SK-N-SH (cell line): ENCODE measurements at regions not wholly inside any gene's neighbourhood (a gene's known extent, or its start where the extent isn't known, plus 50 kb on each side); places are given as distances from the start of the nearest gene placed in this dataset.

Experiments
- CTCF ChIA-PET: fragments of 300-600, 350-600 bp; formaldehyde crosslinking; extraction: SDS; loops from one replicate; lab custom pipeline; 2021; lab: Yijun Ruan, JAX
- POLR2A ChIA-PET: fragments of 350-600 bp; sonication (Branson Sonifier 250); formaldehyde crosslinking; extraction: SDS; loops from one replicate; lab custom pipeline; 2020; ENCODE audit warnings: antibody characterized with exemption, inconsistent platforms; lab: Yijun Ruan, JAX
- DNase-seq: peaks from one replicate; pipeline ENCODE4 v3.0.0; 2012
- H2AFZ ChIP-seq: fragments of 200-600 bp; sonication (generic); 2 replicates; pipeline ENCODE4 v1.8.1; 2016; ENCODE audit warnings: antibody characterized with exemption, mild to moderate bottlenecking, low read depth
- H3F3A ChIP-seq: fragments of 200-600 bp; sonication (generic); replicated peaks from 2 replicates; pipeline ENCODE3; 2016; ENCODE audit warnings: antibody characterized with exemption, mild to moderate bottlenecking; ENCODE audit not compliant: insufficient read depth
- H3K27ac ChIP-seq, 2 experiments: fragments of 200-500 bp in 1 of 2; fragments of 200-600 bp in 1 of 2; sonication (Bioruptor generic) in 1 of 2; sonication (generic), shearing (Covaris generic) in 1 of 2; 2 replicates each; pipeline versions ENCODE4 v1.5.1 to v1.6.1; 2014 to 2016; ENCODE audit warnings: low read depth in 2 of 2, inconsistent platforms in 1 of 2, low read length in 1 of 2, mild to moderate bottlenecking in 1 of 2, mixed read lengths in 1 of 2
- H3K27me3 ChIP-seq: fragments of 200-600 bp; sonication (generic), shearing (Covaris generic); 2 replicates; pipeline ENCODE4 v1.6.1; 2016; ENCODE audit warnings: mixed run types; ENCODE audit not compliant: insufficient read depth
- H3K36me3 ChIP-seq, 2 experiments: fragments of 200-500 bp in 1 of 2; fragments of 200-600 bp in 1 of 2; sonication (Bioruptor generic) in 1 of 2; sonication (generic) in 1 of 2; replicated peaks in 1 of 2; 2 replicates each; pipeline versions ENCODE3 to v1.5.1; 2014 to 2016; ENCODE audit warnings: low read length in 1 of 2, mild to moderate bottlenecking in 1 of 2; ENCODE audit not compliant: insufficient read depth in 2 of 2, control insufficient read depth in 1 of 2
- H3K4me1 ChIP-seq, 2 experiments: fragments of 200-500 bp in 1 of 2; fragments of 200-600 bp in 1 of 2; sonication (Bioruptor generic) in 1 of 2; sonication (generic), shearing (Covaris generic) in 1 of 2; 2 replicates each; pipeline versions ENCODE4 v1.5.1 to v1.6.1; 2014 to 2016; ENCODE audit warnings: low read depth in 1 of 2, low read length in 1 of 2, mixed run types in 1 of 2; ENCODE audit not compliant: insufficient read depth in 2 of 2, control insufficient read depth in 1 of 2
- H3K4me2 ChIP-seq: fragments of 200-600 bp; sonication (generic), shearing (Covaris generic); 2 replicates; pipeline ENCODE4 v1.6.1; 2017; ENCODE audit warnings: mixed run types
- H3K4me3 ChIP-seq, 2 experiments: fragments of 200-500 bp in 1 of 2; fragments of 200-600 bp in 1 of 2; sonication (Bioruptor generic) in 1 of 2; sonication (generic), shearing (Covaris generic) in 1 of 2; 2 replicates each; pipeline versions ENCODE4 v1.5.1 to v1.8.1; 2014 to 2016; ENCODE audit warnings: low read depth in 2 of 2, inconsistent platforms in 1 of 2, low read length in 1 of 2, mild to moderate bottlenecking in 1 of 2, mixed read lengths in 1 of 2, moderate library complexity in 1 of 2
- H3K79me2 ChIP-seq: fragments of 200-600 bp; sonication (generic); 2 replicates; pipeline ENCODE4 v1.8.1; 2017; ENCODE audit warnings: mild to moderate bottlenecking; ENCODE audit not compliant: insufficient read depth
- H3K9ac ChIP-seq: fragments of 200-600 bp; sonication (generic); 2 replicates; pipeline ENCODE4 v1.6.1; 2017; ENCODE audit warnings: mixed run types
- H3K9me2 ChIP-seq: fragments of 200-600 bp; sonication (generic); 2 replicates; pipeline ENCODE4 v1.6.1; 2017; ENCODE audit warnings: mixed run types
- H3K9me3 ChIP-seq: fragments of 200-600 bp; sonication (generic); 2 replicates; pipeline ENCODE4 v1.6.1; 2017; ENCODE audit warnings: mixed run types, mild to moderate bottlenecking, moderate library complexity
- H4K20me1 ChIP-seq: fragments of 200-600 bp; sonication (generic); 2 replicates; pipeline ENCODE4 v1.6.1; 2017; ENCODE audit warnings: mild to moderate bottlenecking, mixed run types; ENCODE audit not compliant: insufficient read depth
- CHD2 ChIP-seq: fragments of 150-350 bp; IDR thresholded peaks from 2 replicates; pipeline ENCODE4 v1.6.1; 2018; ENCODE audit warnings: low read length; ENCODE audit not compliant: partially characterized antibody
- ELF1 ChIP-seq: IDR thresholded peaks from 2 replicates; pipeline ENCODE4 v1.4.0; 2012
- EP300 ChIP-seq, 2 experiments: IDR thresholded peaks; 2 replicates each; pipeline versions ENCODE4 v1.4.0 to v1.6.1; 2012; ENCODE audit warnings: borderline replicate concordance in 1 of 2, low read depth in 1 of 2, low read length in 1 of 2
- EZH2phosphoT487 ChIP-seq: fragments of 200-600 bp; sonication (generic); IDR thresholded peaks from 2 replicates; pipeline ENCODE4 v1.6.1; 2017; ENCODE audit warnings: low read depth, mixed run types, mild to moderate bottlenecking, antibody characterized with exemption, moderate library complexity, borderline replicate concordance
- FOXJ3 ChIP-seq: sonication (generic); formaldehyde crosslinking; IDR thresholded peaks from 2 replicates; pipeline ENCODE4 v1.5.1; 2020; ENCODE audit warnings: mild to moderate bottlenecking, missing genetic modification reagents
- FOXM1 ChIP-seq: IDR thresholded peaks from 2 replicates; pipeline ENCODE4 v1.4.0; 2012; ENCODE audit warnings: low read depth, mild to moderate bottlenecking
- IRF3 ChIP-seq: fragments of 150-350 bp; IDR thresholded peaks from 2 replicates; pipeline ENCODE4 v1.6.1; 2016; ENCODE audit warnings: mild to moderate bottlenecking, low read depth, low read length
- MAX ChIP-seq: IDR thresholded peaks from 2 replicates; pipeline ENCODE4 v1.4.0; 2012; ENCODE audit warnings: low read depth
- MXI1 ChIP-seq: IDR thresholded peaks from 2 replicates; pipeline ENCODE4 v1.6.1; 2012; ENCODE audit warnings: mild to moderate bottlenecking, low read depth, low read length, improper control_type of control experiment
- PBX3 ChIP-seq: IDR thresholded peaks from 2 replicates; pipeline ENCODE4; 2012
- RAD21 ChIP-seq: IDR thresholded peaks from 2 replicates; pipeline ENCODE4 v1.6.1; 2012; ENCODE audit warnings: mild to moderate bottlenecking, low read length
- REST ChIP-seq: IDR thresholded peaks from 2 replicates; pipeline ENCODE4 v1.6.1; 2012; ENCODE audit warnings: mild to moderate bottlenecking, low read depth, low read length, moderate library complexity
- SIN3A ChIP-seq: IDR thresholded peaks from 2 replicates; pipeline ENCODE4 v1.6.1; 2012; ENCODE audit warnings: low read depth, mild to moderate bottlenecking, low read length, moderate library complexity, borderline replicate concordance
- SMC3 ChIP-seq: IDR thresholded peaks from 2 replicates; pipeline ENCODE4 v1.6.1; 2012; ENCODE audit warnings: low read depth, low read length, improper control_type of control experiment
- TAF1 ChIP-seq: IDR thresholded peaks from 2 replicates; pipeline ENCODE4 v1.6.1; 2012; ENCODE audit warnings: low read depth, mild to moderate bottlenecking, low read length, moderate library complexity, borderline replicate concordance
- TCF12 ChIP-seq: IDR thresholded peaks from 2 replicates; pipeline ENCODE4 v1.4.0; 2012
- TEAD4 ChIP-seq: IDR thresholded peaks from 2 replicates; pipeline ENCODE4 v1.4.0; 2012; ENCODE audit warnings: mild to moderate bottlenecking, borderline replicate concordance; ENCODE audit not compliant: insufficient read depth
- ZBTB33 ChIP-seq: IDR thresholded peaks from 2 replicates; pipeline ENCODE4 v1.4.0; 2012; ENCODE audit warnings: low read depth, borderline replicate concordance
- WGBS: methylation state at CpG from one replicate; pipeline ENCODE4 v1.1.6; 2017; ENCODE audit warnings: low lambda C conversion rate; 5-methylcytosine and 5-hydroxymethylcytosine counted together

GRCh38 chr13:39894586-39894985, 239.1 kb downstream of the COG6 start:
- POLR2A ChIA-PET, result no interaction called here

GRCh38 chr13:39895254-39895653, 239.8 kb downstream of the COG6 start:
- 15% methylated on average over 3 of the region's 3 CpGs for WGBS
- DNase-seq, result no peak
- TF ChIP-seq EZH2phosphoT487 (no peak), MAX (peak; percentile 26; the same call in 1 of the 2 replicates), SIN3A (no peak), CHD2 (no peak), FOXJ3 (CRISPR knock-in tag) (no peak), TAF1 (no peak), REST (no peak), TCF12 (peak; percentile 79), EP300 (IDR thresholded peaks at IDR 0.05; ENCODE audit: borderline replicate concordance in 1 of 2, low read depth in 1 of 2, low read length in 1 of 2) (peak in 1 of 2 experiments; percentile 52; a peak in 1 of 4 replicates), SMC3 (no peak), PBX3 (peak; percentile 55), TEAD4 (peak; percentile 46; the same call in 1 of the 2 replicates), FOXM1 (0 out of 2 replicates have a peak, but pooled peaks have one; percentile 39), ZBTB33 (no peak), MXI1 (no peak), RAD21 (no peak)

More at GRCh38 chr13:39894586-39894985, 239.1 kb downstream of the COG6 start:
- CTCF ChIA-PET, result interaction anchor here (1.4 to 5.0 kb wide), 2 partner anchors 48 to 790 kb away, joined by 3 to 23 read pairs; no protein-coding TSS in a partner anchor
- H3K9me3 ChIP-seq, result no peaks in the 10 kb centered on the region
- peak overlapping the region in 1 of 2 experiments; percentile 43; a peak in 1 of 4 replicates for H3K27ac ChIP-seq
- no peak for DNase-seq
- no peaks in the 10 kb centered on the region for H3K9me2 ChIP-seq
- H3K4me2 ChIP-seq, result no peak overlapping the region
- no peaks in the 10 kb centered on the region for H3K36me3 ChIP-seq
- no peaks in the 10 kb centered on the region for H3K79me2 ChIP-seq
- WGBS, result 95% methylated on average over 5 of the region's 5 CpGs
- no peak overlapping the region for H2AFZ ChIP-seq
- peaks cover 16 to 33% of the 10 kb centered on the region in 2 experiments for H3K4me1 ChIP-seq
- H3K27me3 ChIP-seq, result no peaks in the 10 kb centered on the region
- no peaks in the 10 kb centered on the region for H4K20me1 ChIP-seq
- no peak overlapping the region for H3K9ac ChIP-seq
- no peak for TF ChIP-seq SIN3A
- no peak for TF ChIP-seq ELF1
- no peak for TF ChIP-seq IRF3
- H3K4me3 ChIP-seq, result no peak overlapping the region
- no peaks in the 10 kb centered on the region for H3F3A ChIP-seq

More at GRCh38 chr13:39895254-39895653, 239.8 kb downstream of the COG6 start:
- no peak overlapping the region for H2AFZ ChIP-seq
- H3K4me1 ChIP-seq, result peaks cover 21 to 33% of the 10 kb centered on the region in 2 experiments
- no peaks in the 10 kb centered on the region for H3K79me2 ChIP-seq
- peak overlapping the region in 1 of 2 experiments; percentile 43; a peak in 1 of 4 replicates for H3K27ac ChIP-seq
- no peaks in the 10 kb centered on the region for H3K36me3 ChIP-seq
- H4K20me1 ChIP-seq, result no peaks in the 10 kb centered on the region
- no peaks in the 10 kb centered on the region for H3K27me3 ChIP-seq
- CTCF ChIA-PET, result interaction anchor here (1.4 to 5.0 kb wide), 2 partner anchors 48 to 789 kb away, joined by 3 to 23 read pairs; no protein-coding TSS in a partner anchor
- H3K9me2 ChIP-seq, result no peaks in the 10 kb centered on the region
- no peaks in the 10 kb centered on the region for H3K9me3 ChIP-seq
- H3F3A ChIP-seq, result no peaks in the 10 kb centered on the region
- no peak overlapping the region for H3K4me3 ChIP-seq
- POLR2A ChIA-PET, result no interaction called here
- no peak overlapping the region for H3K4me2 ChIP-seq
- H3K9ac ChIP-seq, result no peak overlapping the region
